ENCODE measurements at regions not wholly inside any gene's neighbourhood (a gene's known extent, or its start where the extent isn't known, plus 50 kb on each side); places are given as distances from the start of the nearest gene placed in this dataset.

- TF ChIP-seq EZH2 (IDR thresholded peaks at IDR 0.05), result no peak
- TF ChIP-seq POLR2AphosphoS5 (IDR thresholded peaks at IDR 0.05; ENCODE audit: borderline replicate concordance, low read depth, low read length), result no peak
These were observed 71.0 kb upstream of the ADCY2 start for GRCh38 chr5:7324919-7325318.
